HG03097 (cell line): ENCODE measurements at regions not wholly inside any gene's neighbourhood (a gene's known extent, or its start where the extent isn't known, plus 50 kb on each side); places are given as distances from the start of the nearest gene placed in this dataset.

Experiments
- ATAC-seq: cut with Tn5 transposase; IDR thresholded peaks from one replicate; pipeline ENCODE4 v1.9.1; 2021; ENCODE audit not compliant: unreplicated experiment, low FRiP score

DNA sequence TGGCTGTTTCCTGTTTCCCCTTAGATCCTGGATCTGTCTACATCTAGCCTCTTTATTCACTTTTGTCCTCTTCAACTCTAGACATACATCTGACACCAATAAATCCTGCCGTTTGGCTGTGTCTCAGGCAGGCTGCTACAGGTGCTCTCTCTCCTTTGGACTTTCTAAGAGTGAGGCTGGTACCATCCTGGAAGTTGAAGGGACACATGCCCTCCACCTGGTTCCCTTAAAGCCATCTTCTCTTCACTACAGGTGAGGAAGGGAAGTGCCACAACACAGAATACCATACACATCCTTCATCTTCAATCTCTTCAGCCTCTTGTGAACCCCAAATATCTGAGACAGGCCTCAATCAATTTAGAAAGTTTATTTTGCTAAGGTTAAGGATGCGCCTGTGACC lies 137.9 kb downstream of the BACH1 start:
- ATAC-seq = no peak

DNA sequence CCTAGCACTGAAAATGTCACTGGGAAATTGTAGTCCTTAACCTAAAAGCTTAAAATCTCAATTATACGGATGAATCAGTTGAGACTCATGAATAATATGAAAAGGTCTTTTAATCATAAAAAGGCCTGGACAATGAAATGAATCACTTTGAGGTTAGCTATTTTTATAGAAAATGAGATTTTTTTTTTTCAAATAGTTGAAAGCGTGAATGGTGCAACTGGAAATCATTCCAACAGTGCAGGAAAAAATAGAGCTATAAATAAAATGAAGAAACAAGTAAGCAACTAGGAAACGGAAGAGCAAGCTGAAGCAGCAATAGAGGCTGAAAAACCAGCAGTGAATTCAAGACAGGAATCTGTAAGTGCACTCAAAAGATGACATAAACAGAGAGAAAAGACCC lies 142.9 kb downstream of the BACH1 start:
- no peak for ATAC-seq

DNA sequence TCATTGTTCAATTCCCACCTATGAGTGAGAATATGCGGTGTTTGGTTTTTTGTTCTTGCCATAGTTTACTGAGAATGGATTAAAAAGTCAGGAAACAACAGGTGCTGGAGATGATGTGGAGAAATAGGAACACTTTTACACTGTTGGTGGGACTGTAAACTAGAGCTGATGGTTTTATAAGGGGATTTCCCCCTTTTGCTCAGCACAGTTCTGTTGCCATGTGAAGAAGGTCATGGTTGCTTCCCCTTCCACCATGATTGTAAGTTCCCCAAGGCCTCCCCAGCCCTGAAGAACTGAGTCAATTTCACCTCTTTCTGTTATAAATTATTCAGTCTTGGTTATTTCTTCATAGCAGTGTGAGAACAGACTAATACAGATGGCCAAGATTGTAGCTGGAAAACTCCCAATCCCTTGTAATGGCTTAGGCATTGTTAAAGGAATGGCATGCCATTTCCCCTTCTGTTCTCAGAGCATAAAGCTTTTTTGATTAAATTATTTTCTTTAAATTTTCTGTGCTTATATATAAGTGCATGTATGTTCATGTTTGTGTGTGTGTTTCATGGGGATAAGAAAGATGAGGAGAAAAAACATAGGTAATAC lies 144.8 kb downstream of the BACH1 start:
- no peak for ATAC-seq

DNA sequence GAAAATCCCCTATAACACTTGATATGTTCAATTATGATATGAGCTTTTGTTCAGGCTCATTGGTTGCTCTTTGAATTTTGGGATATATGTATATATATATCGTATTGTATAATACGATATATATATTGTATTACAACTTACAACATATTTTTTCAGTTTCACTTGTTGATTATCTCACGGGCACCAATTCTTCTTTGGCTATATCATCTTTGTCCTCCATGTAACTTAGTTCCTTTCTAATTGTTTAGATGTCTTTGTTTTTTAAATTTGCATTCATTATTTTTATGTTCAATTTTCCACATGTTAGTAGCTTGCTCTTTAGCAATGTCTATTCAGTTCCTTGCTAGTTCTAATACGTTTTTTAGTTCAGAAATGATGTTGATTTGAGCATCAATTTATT lies 150.0 kb downstream of the BACH1 start:
- ATAC-seq = no peak

DNA sequence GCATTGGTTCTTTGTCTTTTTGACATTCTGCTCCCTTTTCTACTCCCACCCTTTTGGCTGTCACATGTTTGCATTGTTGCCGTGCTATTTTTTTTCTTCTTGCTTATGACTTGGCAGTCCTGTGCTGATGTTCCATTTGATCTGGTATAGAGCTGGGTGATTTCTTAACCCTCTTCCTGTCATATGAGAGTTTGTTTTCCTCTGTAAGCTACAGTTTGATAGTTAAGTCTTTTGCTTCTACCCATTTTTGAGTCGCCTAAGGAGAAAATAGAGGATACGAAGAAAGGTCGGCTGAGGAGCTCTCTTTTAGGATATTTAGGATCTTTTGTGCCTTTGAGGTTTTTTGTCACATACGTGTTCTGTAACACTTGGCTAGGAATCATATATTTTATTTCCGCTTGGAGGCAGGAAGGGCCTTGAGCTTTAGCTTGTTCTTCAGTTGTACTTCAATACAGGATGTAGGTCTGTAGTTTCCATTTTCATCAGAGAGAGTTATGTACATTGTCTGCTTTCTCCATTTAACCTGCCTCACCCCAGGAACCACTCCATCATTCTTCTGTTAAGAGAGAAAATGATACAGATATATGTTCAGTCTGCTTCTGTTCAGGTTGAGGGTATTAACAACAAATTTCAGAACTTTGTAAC lies 150.7 kb downstream of the BACH1 start:
- ATAC-seq = no peak

DNA sequence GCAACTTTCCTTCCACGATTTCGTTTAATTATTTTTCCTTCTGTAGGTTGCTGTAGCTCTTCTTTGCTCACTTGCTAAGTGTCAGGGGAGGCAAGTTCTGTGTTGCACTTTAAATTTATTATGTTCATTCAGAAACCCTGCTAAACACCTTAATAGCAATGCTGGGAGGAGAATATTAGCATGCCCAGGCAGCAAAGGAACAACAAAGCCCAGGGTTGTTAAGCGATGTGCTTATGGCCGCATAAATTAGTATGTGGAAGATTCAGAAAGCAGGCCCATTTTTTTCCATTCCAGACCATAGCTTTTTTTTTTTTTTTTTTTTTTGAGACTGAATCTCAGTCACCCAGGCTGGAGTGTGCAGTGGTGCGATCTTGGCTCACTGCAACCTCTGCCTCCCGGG lies 151.3 kb downstream of the BACH1 start:
- ATAC-seq = no peak

DNA sequence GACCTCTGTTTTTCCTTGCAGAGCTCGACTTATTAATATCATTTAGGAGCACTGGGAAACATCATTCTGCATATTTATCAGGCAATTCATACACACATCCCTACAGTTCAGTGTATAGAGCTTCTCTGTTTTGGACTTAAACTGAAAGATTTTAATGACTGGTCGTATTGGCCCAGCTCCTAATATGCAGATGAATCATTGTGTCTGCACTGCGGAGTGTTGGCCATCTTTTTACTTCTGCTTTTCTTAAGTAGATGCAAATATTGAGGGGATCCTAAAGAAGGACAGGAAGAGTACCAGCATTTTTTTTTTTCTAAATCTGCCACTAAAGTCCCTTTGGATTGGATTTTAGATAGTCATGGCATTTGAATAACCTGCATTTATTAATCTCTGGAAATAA lies 154.8 kb downstream of the BACH1 start:
- ATAC-seq = no peak

DNA sequence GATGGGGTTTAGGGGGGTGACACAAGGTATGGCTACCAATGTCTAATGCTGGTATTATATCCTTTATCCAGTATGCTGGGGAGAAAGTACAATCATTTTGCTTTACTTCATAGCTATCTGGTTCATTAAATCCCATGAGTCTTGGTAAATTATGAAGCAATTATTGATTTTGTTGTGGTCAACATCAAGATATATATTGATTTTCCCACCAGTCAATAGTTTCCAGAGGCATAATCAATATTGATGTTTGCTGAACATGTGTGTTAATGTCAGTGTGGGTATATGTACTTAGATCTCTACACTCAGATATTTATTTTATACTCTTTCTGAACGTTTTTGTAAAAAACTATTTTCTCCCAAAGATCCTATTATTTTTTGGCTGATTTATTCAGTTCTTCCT lies 155.5 kb downstream of the BACH1 start:
- ATAC-seq = no peak

DNA sequence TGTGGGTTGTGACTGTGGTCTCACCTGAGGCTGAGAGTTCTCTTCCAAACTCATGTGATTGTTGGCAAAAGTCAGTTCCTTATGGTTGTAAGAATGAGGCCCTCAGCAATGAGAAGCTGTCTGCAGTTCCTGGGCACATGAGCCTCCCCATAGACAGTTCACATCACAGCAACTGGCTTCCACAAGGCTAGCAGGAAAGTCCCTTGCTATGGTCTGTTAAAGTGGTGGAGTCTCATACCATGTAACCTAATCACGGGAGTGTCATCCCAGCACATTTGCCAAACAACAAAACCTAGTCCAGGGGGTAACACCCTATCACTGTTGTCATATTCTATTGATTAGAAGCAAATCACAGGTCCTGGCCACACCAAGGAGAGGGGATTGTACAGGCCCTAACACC lies 163.8 kb downstream of the BACH1 start:
- no peak for ATAC-seq

DNA sequence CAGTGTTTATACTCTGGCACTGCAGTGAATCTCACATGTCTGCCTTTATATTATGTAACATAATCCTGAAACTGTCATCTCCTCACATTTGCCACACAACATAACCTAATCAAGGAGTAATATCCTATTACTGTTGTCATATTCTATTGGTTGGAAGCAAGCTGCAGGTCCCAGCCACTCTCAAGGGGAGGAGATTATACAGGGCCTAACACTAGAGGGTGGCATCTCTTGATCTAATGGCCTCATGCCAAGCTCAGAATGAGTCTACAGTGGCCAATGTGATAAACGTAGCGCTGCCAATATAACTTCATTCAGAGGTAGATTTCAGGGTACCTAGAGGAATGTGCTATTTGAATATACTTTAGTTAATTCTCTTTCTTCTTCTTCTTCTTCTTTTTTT lies 166.8 kb downstream of the BACH1 start:
- no peak for ATAC-seq

DNA sequence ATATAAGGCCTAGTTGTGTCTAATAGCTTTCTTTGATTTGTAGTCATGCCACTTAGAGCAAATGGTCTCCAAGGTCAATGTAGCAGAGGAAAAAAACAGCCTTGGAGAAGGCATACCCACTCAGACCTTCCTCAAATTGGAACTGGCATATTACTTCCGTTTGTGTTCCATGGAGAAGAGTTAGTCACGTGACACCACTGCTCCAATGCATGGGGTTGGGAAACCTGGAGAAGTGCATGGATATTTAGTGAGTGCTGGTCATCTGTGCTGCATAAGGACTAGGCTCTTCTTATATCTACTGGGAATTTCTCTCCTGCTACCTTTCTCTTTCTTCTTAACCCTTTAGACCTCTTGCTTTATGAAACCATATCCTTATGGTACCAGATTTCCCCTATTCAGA lies 167.8 kb downstream of the BACH1 start:
- no peak for ATAC-seq

DNA sequence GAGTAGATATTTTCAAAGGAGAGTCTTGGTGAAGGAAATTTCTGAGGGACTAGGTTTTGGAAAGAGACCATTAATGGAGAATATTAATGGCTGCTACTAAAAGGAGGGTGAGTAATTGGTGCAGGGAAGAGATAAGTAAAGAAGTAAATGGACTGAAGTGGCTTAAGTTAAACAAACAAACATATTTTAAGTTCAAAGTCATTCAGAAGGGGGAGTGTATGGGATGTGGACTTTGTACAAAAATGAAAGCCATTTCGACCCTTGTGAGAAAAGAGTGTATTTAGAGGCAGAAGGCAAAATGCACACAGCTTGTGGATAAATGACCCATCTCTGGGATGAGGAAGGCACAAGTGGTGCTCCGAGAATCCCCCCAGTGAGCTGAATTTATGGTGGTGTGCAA lies 171.7 kb downstream of the BACH1 start:
- ATAC-seq = no peak

DNA sequence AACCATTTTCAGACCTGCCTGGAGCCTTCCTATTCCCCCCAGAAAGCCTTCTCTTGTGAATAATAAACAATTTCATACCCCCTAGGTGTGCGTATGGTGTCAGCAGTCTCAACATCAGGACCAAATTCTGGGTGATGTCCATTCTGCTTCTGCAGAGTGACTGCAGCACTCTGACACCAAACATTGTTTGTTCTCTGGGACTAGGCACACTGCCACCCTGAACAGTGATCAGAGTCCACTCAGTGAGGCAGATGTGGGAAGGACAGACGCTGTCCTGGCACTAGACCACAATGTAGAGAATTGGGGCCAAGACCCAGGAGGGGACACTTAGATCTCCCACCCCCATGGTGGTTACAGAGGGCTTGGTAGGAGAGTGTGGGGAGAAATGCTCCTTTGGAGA lies 175.1 kb downstream of the BACH1 start:
- no peak for ATAC-seq

DNA sequence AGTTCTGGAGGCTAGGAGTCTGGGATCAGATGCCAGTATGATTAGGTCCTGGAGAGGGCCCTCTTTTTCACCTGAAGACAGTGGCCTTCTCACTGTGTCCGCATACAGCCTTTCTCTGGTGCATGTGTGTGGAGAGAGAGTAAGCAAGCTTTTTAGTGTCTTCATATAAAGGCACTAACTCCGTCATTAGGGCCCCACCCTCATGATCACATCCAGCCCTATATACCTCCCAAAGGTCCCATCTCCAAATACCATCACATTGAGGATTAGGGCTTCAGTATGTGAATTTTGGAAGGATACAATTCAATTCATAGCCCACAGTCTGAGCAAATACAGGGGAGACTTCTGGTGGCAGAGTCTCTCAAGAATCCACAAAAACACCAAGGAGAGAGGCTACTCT lies 176.6 kb downstream of the BACH1 start:
- no peak for ATAC-seq

DNA sequence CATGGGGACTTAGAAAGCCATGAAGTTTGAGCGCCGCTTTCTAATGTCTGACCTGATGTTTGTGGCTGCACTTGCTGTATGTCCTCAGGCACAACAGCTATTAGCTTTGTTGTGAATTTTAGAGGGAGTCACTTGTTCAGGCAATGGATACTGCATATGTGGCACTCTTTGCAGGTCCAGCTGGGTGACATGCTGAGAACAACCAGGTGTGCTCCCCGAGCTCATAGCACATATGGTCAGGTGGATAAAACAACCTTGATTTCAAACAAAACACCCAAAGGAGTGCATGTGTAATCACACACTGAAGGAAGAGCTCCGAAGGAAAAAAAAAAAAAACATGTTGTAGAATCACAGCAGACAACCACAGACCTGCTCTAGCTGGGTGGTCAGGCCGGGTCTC lies 178.6 kb downstream of the BACH1 start:
- ATAC-seq = no peak

DNA sequence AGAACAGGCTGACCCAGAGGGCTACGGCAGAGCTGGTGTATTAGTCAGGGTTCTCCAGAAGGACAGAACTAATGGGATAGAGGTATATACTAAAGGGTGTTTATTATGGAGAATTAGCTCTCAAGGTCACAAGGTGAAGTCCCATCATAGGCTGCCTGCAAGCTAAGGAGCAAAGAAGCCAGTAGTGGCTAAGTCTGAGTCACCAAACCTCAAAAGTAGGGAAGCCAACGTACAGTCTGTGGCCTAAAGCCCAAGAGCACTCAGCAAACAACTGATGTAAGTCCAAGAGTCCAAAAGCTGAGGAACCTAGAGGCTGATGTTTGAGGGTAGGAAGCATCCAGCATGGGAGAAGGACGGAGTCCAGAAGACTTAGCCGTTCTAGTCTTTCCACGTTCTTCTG lies 179.2 kb downstream of the BACH1 start:
- no peak for ATAC-seq

DNA sequence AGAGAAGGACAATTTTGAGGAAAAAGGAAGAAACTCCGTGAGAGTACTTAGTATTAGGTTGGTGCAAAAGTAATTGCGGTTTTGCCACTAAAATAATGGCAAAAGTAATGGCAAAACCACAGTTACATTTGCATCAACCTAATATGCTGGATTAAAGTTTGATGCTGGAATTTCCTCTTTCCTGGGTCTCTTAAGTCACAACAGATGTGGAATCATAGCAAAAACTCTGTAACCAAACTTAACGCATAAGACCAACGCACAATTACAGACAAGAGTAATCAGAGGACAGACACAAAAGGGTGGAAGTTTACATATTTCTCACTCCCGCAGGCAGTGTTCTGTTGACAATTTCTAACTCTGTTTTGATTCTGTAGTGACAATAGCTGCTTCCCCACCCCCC lies 182.4 kb downstream of the BACH1 start:
- ATAC-seq = no peak

DNA sequence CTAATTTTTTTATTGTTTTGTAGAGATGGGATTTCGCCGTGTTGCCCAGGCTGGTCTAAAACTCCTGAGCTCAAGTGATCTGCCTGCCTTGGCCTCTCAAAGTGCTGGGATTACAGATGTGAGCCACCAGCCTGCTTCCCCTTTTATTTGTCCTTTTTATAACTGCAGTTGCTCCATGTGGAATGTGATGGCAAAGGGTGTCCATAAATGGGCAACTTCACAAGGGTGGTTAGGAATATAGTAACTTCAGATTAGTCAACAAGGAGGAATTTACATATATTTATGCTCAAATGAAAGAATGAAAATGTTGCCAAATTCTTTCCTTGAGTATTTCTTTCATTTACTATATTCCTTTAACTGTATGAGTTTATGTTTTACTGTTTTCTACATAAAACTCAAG lies 182.9 kb downstream of the BACH1 start:
- no peak for ATAC-seq

DNA sequence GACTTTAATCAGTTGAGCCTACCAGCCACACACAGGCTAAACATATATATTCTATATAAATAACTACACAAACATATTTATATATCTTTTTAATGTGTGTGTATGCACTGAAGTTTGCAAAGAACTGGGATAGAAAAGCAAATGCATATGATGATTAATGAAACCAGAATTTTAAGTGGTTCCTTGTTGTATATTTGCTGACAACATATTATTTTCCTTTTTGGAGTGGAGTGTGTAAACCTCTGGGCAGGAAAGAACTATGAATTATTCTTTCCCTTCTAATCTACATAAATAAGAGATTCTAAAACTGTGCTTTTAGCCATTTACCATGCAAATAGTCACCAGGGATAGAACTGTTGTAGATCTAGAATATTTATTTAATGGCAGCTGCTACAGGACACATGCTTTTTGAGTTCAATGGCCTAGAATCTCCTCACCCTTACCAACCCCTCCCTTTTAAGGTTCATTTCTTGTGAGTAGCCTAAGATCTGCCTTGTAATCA lies 187.6 kb downstream of the BACH1 start:
- no peak for ATAC-seq
